HEK293T (cell line): ENCODE measurements at regions not wholly inside any gene's neighbourhood (a gene's known extent, or its start where the extent isn't known, plus 50 kb on each side); places are given as distances from the start of the nearest gene placed in this dataset.

Source experiments
- ARNT ChIP-seq: fragments of 450-650 bp; IDR thresholded peaks from 2 replicates; pipeline ENCODE4 v1.6.1; 2017; ENCODE audit warnings: mild to moderate bottlenecking
- BHLHE40 ChIP-seq: fragments of 450-650 bp; IDR thresholded peaks from 2 replicates; pipeline ENCODE4 v1.6.1; 2016; ENCODE audit warnings: mild to moderate bottlenecking, moderate library complexity, borderline replicate concordance
- ELF4 ChIP-seq: fragments of 450-650 bp; IDR thresholded peaks from 2 replicates; pipeline ENCODE4 v1.6.1; 2017; ENCODE audit warnings: antibody characterized with exemption
- FOXA1 ChIP-seq: fragments of 450-650 bp; IDR thresholded peaks from 2 replicates; pipeline ENCODE4 v1.6.1; 2016; ENCODE audit warnings: mild to moderate bottlenecking
- FOXK2 ChIP-seq: fragments of 450-650 bp; IDR thresholded peaks from 2 replicates; pipeline ENCODE4 v1.6.1; 2016; ENCODE audit warnings: mild to moderate bottlenecking
- FOXM1 ChIP-seq: fragments of 450-650 bp; IDR thresholded peaks from 2 replicates; pipeline ENCODE4 v1.6.1; 2017; ENCODE audit warnings: mild to moderate bottlenecking, borderline replicate concordance
- HDGF ChIP-seq: fragments of 450-650 bp; IDR thresholded peaks from 2 replicates; pipeline ENCODE4 v1.6.1; 2017; ENCODE audit warnings: antibody characterized with exemption, borderline replicate concordance
- SP1 ChIP-seq: fragments of 450-650 bp; IDR thresholded peaks from 2 replicates; pipeline ENCODE4 v1.6.1; 2017
- SUZ12 ChIP-seq: fragments of 450-650 bp; IDR thresholded peaks from 2 replicates; pipeline ENCODE4 v1.6.1; 2016; ENCODE audit warnings: mild to moderate bottlenecking
- TARDBP ChIP-seq: fragments of 450-650 bp; IDR thresholded peaks from 2 replicates; pipeline ENCODE4 v1.6.1; 2016
- ZNF384 ChIP-seq: fragments of 450-650 bp; IDR thresholded peaks from 2 replicates; pipeline ENCODE4 v1.6.1; 2016
- TF ChIP-seq, protein P1 (sequence below): fragments of 450-650 bp; IDR thresholded peaks from 2 replicates; pipeline ENCODE4 v1.6.1; 2016

DNA sequence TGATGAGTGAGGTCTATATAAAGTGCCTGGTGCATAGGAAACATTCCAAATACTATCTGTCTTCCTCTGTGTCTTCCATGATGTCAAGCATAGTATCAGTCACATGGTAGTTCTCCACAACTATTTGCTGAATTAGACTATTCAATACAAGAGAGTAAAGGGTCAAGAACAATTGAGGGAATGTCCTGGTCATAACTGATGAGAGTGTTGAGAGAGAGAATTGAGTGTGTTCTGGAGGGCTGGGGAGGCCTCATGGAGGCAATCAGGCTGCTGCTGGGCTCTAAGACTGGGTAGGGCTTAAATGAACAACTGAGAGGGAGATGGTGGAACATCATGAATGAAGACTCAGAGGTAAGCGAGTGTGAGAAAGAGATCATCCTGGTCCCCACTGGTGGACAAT, 433.7 kb upstream of the ONECUT1 start:
- TF ChIP-seq SUZ12: no peak
- no peak for TF ChIP-seq ELF4
- TF ChIP-seq FOXM1: no peak
- no peak for TF ChIP-seq SP1
- TF ChIP-seq TARDBP: no peak
- TF ChIP-seq, protein P1, sequence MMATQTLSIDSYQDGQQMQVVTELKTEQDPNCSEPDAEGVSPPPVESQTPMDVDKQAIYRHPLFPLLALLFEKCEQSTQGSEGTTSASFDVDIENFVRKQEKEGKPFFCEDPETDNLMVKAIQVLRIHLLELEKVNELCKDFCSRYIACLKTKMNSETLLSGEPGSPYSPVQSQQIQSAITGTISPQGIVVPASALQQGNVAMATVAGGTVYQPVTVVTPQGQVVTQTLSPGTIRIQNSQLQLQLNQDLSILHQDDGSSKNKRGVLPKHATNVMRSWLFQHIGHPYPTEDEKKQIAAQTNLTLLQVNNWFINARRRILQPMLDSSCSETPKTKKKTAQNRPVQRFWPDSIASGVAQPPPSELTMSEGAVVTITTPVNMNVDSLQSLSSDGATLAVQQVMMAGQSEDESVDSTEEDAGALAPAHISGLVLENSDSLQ: no peak
- no peak for TF ChIP-seq ZNF384
- TF ChIP-seq ARNT: no peak
- no peak for TF ChIP-seq FOXK2
- no peak for TF ChIP-seq HDGF
- TF ChIP-seq FOXA1: no peak
- TF ChIP-seq BHLHE40: no peak
